NCI-H2196 treated with DMSO at 0.1 percent for 48 hours (cell line): ENCODE measurements at regions not wholly inside any gene's neighbourhood (a gene's known extent, or its start where the extent isn't known, plus 50 kb on each side); places are given as distances from the start of the nearest gene placed in this dataset.
"Not testable (repeated sequence)": the region's sequence is repeated elsewhere in the genome, so short reads cannot be mapped to it uniquely, and the experiment has no call there.

Experiments
- DNase-seq: peaks from one replicate; lab custom pipeline; 2025; ENCODE audit not compliant: unreplicated experiment; lab: John Stamatoyannopoulos, UW

DNA sequence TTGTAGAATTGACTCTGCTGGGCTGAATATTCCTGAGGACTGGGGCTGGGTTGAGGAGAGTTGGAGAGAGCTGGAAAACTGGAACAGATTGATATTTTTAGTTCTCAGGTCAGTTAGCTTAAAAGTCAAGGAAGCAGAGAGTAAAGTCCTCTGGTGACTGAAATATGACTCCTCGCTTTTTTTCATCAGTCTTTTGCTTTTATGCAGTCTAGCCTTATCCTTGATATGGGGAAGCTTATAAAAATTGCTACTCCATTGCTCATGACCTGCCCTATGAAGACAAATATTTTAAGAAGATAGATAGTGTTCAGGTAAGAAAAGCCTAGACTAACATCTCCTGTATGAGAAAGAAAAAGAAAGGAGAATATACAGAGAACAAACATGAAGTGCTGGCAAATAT is 152.7 kb downstream of the C4orf33 start:
- no peak for DNase-seq

DNA sequence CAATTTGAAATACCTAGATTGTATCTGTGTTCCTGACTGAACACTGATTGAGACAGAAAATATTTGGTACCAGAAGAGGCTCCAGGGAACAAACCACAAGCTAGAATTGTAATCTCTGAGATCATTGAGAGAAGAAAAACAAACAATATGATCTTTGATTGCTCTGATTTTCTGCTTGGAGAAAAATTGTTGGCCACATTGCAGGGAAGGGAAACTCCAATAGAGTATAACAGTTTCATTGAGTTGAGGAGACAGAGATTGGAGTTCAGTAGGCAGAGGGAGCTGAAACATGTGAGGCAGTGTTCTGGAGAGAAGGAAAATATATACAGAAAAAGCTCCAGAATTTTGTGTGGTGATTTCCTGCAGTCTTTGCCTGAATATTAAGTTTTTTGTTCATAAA is 158.2 kb downstream of the C4orf33 start:
- no peak for DNase-seq

- no peak for DNase-seq
These were observed 158.6 kb downstream of the C4orf33 start for GRCh38 chr4:129254526-129254925.

DNA sequence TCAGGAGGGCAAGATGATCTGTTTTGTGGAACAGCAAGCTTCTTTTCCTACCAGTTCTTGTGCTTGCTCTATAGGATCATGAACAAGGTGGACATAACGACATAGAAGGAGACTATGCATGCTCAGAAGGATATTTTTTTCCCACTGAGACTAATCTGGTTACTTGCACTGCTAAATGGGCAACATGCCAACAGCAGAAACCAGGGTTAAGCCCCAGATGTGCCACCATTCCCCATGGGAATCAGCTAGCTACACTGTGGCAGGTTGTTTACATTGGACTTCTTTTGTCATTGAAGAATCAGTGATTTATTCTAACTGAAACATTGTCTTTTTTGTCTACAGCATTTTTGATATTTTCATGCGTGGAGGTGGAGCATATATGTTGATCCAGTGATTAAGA is 165.6 kb downstream of the C4orf33 start:
- DNase-seq: no peak

DNA sequence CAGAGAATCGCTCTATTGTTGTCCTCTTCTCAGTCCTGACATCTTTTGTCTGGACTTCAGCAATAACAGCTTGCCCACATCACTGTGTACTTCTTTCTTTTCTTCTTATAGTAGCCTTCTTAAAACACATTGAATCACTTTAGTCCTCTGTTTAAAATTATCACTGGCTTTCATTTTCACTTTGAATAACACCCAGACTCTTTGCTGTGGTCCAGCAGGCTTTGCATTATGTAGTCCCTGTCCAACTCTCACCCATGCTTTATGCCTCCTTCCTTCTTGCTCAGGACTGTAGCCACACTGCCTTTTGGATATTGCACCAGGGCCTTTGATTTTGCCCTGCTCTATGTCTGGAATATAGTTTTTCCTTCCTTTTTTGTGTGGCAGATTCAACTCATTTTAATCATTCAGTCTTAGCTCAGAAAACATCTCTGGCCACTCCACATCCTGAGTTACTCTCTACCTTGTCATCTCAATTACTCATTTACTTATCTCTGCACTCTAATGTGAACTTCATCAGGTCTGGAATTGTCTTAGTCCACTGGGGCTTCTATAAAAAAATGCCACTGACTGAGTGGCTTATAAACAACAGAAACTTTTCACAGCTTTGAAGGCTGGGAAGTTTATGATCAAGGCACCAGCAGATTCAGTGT is 168.2 kb downstream of the C4orf33 start:
- DNase-seq: no peak

GRCh38 chr4:129278868-129279267 is 182.9 kb downstream of the C4orf33 start:
- DNase-seq: no peak

- no peak for DNase-seq
These were observed 186.3 kb downstream of the C4orf33 start for GRCh38 chr4:129282293-129282692.

- not testable (repeated sequence) for DNase-seq
These were observed 196.2 kb downstream of the C4orf33 start for GRCh38 chr4:129292194-129292593.

GRCh38 chr4:129314781-129315180 is 218.8 kb downstream of the C4orf33 start:
- no peak for DNase-seq

DNA sequence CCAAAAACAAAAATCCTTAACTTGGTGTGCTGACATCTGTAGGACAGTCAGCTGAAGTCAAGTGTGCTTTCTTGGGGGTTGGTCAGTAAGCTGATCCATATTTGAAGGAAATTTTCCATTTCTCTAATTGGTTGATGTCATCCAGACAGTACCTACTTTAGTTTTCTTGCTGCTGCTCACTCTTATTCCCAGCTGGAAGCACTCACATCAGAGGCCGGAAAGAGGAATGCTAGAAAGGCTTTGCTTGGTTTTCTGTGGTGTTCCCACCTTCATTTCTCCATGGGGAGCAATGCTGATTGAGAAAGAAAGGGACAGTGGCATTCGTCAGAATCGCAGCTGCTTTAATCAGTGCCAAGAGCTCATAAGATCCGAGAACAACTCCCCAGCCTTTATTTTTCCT is 227.0 kb downstream of the C4orf33 start:
- no peak for DNase-seq

- no peak for DNase-seq
These were observed 227.7 kb downstream of the C4orf33 start for GRCh38 chr4:129323658-129324057.

DNA sequence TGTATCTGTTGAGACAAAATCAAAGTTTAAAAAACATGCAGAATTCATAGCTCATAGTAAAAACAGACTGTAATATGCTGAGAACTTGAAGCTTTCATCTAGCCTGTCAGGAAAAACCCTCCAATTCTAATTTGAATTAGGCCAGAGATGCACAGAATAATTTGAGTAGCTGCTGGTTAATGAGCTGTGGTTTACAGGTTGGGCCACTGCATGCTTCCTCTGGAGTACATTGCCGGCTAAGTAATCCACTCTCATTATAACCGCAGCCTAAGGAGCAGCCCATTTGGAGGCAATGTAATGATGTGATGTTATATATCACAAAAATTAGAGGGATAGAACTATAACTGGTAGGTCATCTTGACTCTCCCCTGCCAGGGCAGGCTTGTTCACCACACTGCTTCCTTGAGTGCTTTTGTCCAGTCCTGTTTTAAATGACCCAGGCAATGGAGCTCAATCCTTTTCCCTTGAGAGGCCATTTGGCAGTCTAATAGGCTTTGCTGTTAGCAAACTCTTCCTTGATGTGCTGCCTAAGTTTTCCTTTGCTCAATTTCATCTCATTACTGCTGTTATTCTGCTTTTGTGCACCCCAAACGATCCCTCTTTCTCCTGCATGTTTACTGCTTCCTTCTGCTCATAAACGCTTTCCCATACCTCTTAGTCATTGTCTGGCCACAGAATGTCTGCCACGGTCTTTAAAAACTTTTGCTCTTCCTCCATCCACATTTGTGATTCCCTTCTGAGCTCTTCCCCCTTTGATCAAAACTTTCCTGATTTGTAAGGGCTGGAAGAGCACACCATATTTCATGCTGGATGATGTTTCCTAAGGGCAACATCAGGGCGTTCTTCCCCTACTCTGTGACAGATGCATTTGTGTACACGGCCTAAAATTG is 230.9 kb downstream of the C4orf33 start:
- no peak for DNase-seq

- DNase-seq: no peak
These were observed 231.7 kb downstream of the C4orf33 start for GRCh38 chr4:129327637-129328036.

DNA sequence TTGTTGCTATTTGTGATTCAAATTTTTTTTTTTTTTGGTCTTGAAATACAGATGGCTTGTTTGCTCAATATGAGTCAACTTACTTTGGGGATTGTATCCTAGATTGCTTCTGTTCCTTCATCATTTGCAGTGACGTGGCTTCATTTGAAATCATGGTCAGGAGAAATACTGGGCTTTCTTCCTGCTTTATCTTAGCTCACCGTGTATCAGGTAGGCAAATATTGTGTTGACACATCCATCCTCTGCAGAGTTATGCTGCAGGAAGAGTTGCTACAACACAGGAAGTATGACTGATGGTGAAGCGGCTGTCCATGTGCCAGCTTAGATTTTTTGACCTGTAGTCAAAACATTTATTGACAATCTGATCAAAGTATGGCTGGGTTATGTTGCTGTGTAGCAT is 232.2 kb downstream of the C4orf33 start:
- DNase-seq: no peak

GRCh38 chr4:129334136-129334535 is 238.2 kb downstream of the C4orf33 start:
- no peak for DNase-seq

DNA sequence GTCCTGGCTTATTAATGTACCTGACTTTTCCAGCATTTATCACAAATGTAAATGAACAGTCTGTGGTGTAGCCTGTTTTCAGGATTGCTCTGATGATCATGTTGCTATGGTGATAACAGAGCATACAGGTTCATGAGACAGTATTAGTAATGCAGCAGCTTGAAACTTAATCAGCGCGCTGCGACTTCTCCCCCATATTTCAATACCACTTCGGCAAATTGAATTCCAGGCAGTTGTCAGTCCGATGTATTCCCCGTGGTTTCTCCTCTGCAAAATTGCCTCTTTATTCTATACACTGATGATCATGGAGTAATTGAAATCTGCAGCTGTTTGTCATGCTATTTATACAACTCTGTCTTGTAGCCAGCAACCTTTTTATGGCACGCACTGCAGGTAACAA is 239.3 kb downstream of the C4orf33 start:
- DNase-seq: no peak

GRCh38 chr4:129335818-129336217 is 239.9 kb downstream of the C4orf33 start:
- no peak for DNase-seq

GRCh38 chr4:129336457-129337227 is 240.7 kb downstream of the C4orf33 start:
- no peak for DNase-seq

GRCh38 chr4:129337228-129337620 is 241.3 kb downstream of the C4orf33 start:
- DNase-seq: no peak

- no peak for DNase-seq
These were observed 247.0 kb downstream of the C4orf33 start for GRCh38 chr4:129342819-129343408.

GRCh38 chr4:129344058-129344457 is 248.1 kb downstream of the C4orf33 start:
- DNase-seq: no peak
